ENCODE measurements at regions not wholly inside any gene's neighbourhood (a gene's known extent, or its start where the extent isn't known, plus 50 kb on each side); places are given as distances from the start of the nearest gene placed in this dataset.

DNA sequence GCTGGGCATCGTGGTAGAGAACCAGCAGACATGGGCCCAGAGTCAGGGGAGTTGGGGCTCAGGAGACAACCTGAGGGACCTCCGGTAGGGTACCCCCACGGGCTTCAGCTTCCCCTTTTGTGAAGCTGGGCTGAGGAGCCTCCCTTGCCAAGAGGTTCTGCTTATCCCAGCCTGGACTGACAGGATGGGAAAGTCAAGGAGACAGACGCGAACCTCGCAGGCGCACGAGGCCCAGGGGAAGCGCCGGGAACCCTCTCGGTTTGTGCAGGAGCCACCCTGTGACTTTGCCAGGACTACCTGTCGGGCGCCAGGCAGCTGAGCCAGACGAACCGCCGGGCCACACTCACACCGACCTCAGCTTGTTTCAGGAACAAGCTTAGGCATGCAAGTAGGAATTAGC, 566.1 kb downstream of the BRD1 start:
- no peaks in the 10 kb centered on the region for H3K36me3 ChIP-seq (ENCODE audit: insufficient read depth, low read length)
- DNase-seq (ENCODE audit: low read depth, low spot score) = no peak

DNA sequence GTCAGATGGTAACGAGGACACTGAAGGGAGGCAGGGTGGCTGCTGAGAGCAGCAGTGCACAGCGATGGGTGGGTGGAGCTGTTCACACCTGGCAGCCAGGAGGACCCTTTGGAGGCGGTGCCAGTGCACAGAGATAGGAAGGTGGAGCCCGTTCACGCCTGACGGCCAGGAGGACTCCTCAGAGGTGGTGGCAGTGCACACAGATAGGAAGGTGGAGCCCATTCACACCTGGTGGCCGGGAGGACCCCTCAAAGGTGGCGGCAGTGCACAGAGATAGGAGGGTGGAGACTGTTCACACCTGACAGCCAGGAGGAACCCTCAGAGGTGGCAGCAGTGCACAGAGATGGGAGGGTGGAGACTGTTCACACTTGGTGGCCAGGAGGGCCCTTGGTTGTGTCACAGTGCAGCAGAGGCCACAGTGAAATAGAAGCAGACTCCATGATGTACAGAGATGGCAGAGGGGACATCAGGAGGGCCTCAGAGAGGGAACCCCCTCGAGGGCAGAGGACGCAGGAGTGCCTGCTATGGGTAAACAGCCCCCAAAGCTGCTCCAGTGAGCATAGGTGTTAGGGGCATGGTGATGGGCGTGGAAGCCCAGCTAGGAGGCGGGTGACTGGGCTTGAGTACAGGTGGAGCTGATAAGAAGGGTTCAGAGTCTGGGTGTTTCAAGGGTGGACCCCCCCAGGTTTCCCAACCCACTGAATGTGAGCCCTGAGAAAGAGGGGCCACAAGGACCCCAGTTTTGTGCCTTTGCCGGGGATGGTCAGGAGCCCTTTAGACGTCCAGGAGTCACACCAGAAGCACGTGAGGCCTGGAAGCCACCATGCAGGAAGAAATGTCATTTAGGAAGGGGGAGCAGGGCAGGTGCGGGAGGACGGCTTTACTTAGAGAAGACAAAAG, 566.7 kb downstream of the BRD1 start:
- no peak for DNase-seq (ENCODE audit: low read depth, low spot score)
- Histone ChIP-seq H3K9me3 (ENCODE audit: low read depth, low read length) (no peaks in the 10 kb centered on the region), H3K27ac (no peak overlapping the region), H3K4me3 (no peak overlapping the region), H3K36me3 (ENCODE audit: insufficient read depth, low read length) (no peaks in the 10 kb centered on the region), H3K9ac (ENCODE audit: insufficient read length) (no peak overlapping the region)
- TF ChIP-seq POLR2AphosphoS5 (IDR thresholded peaks at IDR 0.05; ENCODE audit: borderline replicate concordance, low read depth, low read length) (no peak), FOXP2 (optimal IDR thresholded peaks at IDR 0.05; ENCODE audit: control extremely low read depth, extremely low read length, insufficient read depth) (no peak), EZH2 (IDR thresholded peaks at IDR 0.05) (no peak)

More for the DNA sequence above, 566.1 kb downstream of the BRD1 start:
- no peaks in the 10 kb centered on the region for H3K9me3 ChIP-seq (ENCODE audit: low read depth, low read length)
- no peak overlapping the region for H3K9ac ChIP-seq (ENCODE audit: insufficient read length)
- H3K27ac ChIP-seq = no peak overlapping the region
- H3K4me3 ChIP-seq = no peak overlapping the region
- TF ChIP-seq POLR2AphosphoS5 (IDR thresholded peaks at IDR 0.05; ENCODE audit: borderline replicate concordance, low read depth, low read length) (no peak), EZH2 (IDR thresholded peaks at IDR 0.05) (no peak), FOXP2 (optimal IDR thresholded peaks at IDR 0.05; ENCODE audit: control extremely low read depth, extremely low read length, insufficient read depth) (no peak)

DNA sequence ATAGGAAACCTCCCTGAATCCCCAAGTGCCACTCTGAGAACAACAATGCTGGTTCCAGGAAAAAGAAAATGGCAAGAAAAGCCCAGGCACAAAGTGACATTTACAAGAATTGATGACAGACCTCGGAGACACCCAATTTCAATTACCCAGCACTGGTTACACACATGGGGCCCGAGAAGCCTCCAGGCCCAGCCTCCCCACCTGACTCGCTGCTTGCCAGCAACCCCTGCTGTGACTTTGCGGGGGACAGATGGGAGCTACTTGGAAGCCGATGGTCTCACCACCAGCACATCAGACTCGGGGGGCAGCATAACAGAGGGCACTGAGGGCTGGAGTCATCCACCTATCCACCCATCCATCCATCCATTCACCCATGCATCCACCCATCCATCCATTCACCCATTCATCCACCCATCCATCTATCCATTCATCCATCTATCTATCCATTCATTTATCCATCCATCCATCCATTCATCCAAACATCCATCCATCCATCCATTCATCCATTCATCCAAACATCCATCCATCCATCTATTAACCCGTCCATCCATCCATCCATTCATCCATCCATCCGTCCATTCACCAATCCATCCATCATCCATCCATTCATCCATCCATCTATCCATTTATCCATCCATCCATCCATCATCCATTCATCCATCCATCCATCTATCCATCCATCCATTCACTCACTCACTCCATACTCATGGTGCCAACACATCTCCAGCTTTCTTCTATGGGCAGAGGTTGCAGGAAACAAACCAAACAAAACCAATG, 567.6 kb downstream of the BRD1 start:
- H3K27ac ChIP-seq = no peak overlapping the region
- H3K36me3 ChIP-seq (ENCODE audit: insufficient read depth, low read length) = no peaks in the 10 kb centered on the region
- no peaks in the 10 kb centered on the region for H3K9me3 ChIP-seq (ENCODE audit: low read depth, low read length)
- no peak overlapping the region for H3K9ac ChIP-seq (ENCODE audit: insufficient read length)
- DNase-seq (ENCODE audit: low read depth, low spot score) = no peak
- H3K4me3 ChIP-seq = no peak overlapping the region
- TF ChIP-seq EZH2 (IDR thresholded peaks at IDR 0.05) = no peak
- TF ChIP-seq FOXP2 (optimal IDR thresholded peaks at IDR 0.05; ENCODE audit: control extremely low read depth, extremely low read length, insufficient read depth) = no peak
- no peak for TF ChIP-seq POLR2AphosphoS5 (IDR thresholded peaks at IDR 0.05; ENCODE audit: borderline replicate concordance, low read depth, low read length)

DNA sequence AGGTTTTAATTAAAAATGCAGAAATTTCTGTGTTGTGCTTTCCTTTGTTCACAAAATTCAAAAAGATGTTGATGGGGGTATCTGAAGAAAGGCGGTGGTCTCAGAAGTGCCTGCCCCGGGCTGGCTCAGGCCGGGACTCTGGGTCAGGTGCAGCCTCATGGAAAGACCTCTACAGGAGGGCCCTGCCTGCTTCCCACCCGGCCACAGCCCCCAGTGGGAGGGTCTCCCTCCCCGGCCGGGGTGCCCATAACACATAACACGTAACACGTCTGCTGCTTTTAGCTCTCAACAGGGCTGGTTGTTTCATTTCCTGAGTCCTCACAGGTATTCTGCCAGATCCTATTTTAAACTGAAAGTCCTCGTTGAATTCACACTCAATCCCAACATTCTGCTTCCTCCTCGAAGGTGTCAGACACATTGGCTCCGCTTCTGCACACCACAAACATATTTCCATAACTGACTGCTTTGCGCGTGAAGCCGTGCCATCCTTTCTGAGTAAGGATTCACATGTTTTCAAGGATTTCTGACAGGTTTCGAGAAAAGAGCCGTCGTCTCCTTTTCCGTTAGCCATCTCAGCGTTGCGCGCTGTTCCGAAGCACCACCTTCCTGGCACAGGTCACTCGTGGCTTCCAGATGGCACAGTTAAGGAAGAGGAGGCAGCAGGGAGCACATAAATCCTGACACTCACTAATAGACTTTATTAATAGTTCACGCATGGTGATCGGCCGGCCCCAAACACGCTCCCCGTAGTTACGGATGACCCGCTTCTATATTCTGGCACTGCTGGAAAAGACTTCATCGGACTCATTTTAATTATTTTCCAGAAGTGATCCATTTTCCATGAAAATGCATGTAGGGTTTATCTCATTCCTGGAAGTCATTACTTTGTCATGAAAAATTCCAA, 569.3 kb downstream of the BRD1 start:
- Histone ChIP-seq H3K36me3 (ENCODE audit: insufficient read depth, low read length) (no peaks in the 10 kb centered on the region), H3K9ac (ENCODE audit: insufficient read length) (no peak overlapping the region), H3K27ac (no peak overlapping the region), H3K9me3 (ENCODE audit: low read depth, low read length) (no peaks in the 10 kb centered on the region), H3K4me3 (no peak overlapping the region)
- no peak for TF ChIP-seq POLR2AphosphoS5 (IDR thresholded peaks at IDR 0.05; ENCODE audit: borderline replicate concordance, low read depth, low read length)
- TF ChIP-seq FOXP2 (optimal IDR thresholded peaks at IDR 0.05; ENCODE audit: control extremely low read depth, extremely low read length, insufficient read depth) = no peak
- no peak for TF ChIP-seq EZH2 (IDR thresholded peaks at IDR 0.05)
- no peak for DNase-seq (ENCODE audit: low read depth, low spot score)

DNA sequence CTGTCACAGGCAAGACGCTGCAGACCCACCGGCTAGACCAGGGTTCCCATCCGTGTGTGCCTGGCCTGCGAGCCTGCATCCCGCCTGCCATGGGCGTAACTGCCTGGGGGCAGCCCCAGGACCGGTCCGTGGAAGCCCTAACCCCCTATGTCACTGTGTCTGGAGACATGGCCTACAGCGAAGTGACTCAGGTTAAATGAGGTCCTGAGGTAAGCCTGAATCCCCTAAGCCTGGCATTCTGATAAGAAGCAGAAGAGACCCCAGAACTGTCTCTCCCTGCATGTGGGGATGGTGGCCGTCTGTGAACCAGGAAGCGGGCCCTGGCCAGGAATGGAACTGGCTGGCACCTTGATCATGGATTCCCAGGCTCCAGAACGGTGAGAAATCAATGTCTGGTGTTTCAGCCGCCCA, 570.1 kb downstream of the BRD1 start:
- DNase-seq (ENCODE audit: low read depth, low spot score) = no peak
- no peak overlapping the region for H3K27ac ChIP-seq
- H3K9ac ChIP-seq (ENCODE audit: insufficient read length) = no peak overlapping the region
- TF ChIP-seq POLR2AphosphoS5 (IDR thresholded peaks at IDR 0.05; ENCODE audit: borderline replicate concordance, low read depth, low read length) (no peak), EZH2 (IDR thresholded peaks at IDR 0.05) (no peak), FOXP2 (optimal IDR thresholded peaks at IDR 0.05; ENCODE audit: control extremely low read depth, extremely low read length, insufficient read depth) (no peak)
- no peaks in the 10 kb centered on the region for H3K36me3 ChIP-seq (ENCODE audit: insufficient read depth, low read length)
- H3K9me3 ChIP-seq (ENCODE audit: low read depth, low read length) = no peaks in the 10 kb centered on the region
- H3K4me3 ChIP-seq = no peak overlapping the region

DNA sequence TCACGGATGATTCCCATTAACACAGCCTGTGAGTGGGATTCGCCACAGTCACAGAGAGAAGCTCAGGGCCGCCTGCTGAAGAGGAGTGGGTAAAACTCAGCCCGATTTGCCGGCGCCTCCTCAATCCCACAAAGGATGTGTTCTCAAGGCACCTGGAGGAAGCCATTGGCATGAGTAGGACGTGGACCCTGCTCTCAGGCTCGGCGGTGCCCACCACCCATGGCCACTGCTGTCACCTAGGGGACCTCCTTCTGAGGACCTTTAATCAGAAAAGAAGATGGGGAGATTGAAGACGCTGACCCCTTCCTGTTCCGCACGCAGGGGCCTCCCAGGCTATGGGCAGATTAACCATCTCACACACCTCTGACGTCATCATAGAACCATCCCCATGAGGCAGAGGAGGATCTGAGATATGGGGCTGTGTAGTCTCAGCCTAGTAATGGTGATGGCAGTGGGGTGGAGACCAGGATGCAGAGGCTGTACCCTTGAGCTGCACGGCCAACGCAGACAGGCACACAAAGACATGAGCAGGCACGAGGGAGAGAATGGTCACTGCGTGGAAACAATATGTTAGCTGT, 571.8 kb downstream of the BRD1 start:
- TF ChIP-seq EZH2 (IDR thresholded peaks at IDR 0.05) (no peak), POLR2AphosphoS5 (IDR thresholded peaks at IDR 0.05; ENCODE audit: borderline replicate concordance, low read depth, low read length) (no peak), FOXP2 (optimal IDR thresholded peaks at IDR 0.05; ENCODE audit: control extremely low read depth, extremely low read length, insufficient read depth) (no peak)
- no peak for DNase-seq (ENCODE audit: low read depth, low spot score)
- Histone ChIP-seq H3K27ac (no peak overlapping the region), H3K9me3 (ENCODE audit: low read depth, low read length) (no peaks in the 10 kb centered on the region), H3K9ac (ENCODE audit: insufficient read length) (no peak overlapping the region), H3K36me3 (ENCODE audit: insufficient read depth, low read length) (no peaks in the 10 kb centered on the region), H3K4me3 (no peak overlapping the region)

DNA sequence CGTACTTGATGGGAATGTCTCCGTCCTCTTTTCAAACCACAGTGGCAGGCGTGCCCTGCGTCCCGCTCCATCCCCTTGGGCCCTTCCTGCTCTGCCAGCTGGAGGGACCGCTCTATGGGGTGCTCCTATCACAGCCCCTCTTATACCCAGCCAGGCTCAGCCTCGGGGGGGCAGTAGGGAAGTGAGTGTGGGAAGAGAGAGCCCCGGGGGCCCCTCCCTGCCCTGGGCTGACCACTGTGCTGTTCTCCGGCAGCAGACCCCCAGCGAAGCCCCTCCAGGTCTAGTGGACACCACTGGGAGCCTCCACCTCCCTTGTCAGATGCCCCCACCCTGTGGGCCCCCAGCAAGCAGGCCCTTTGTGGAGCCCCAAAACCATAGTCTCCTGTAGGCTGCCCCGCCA, 572.5 kb downstream of the BRD1 start:
- Histone ChIP-seq H3K4me3 (no peak overlapping the region), H3K27ac (no peak overlapping the region), H3K9ac (ENCODE audit: insufficient read length) (no peak overlapping the region), H3K36me3 (ENCODE audit: insufficient read depth, low read length) (no peaks in the 10 kb centered on the region), H3K9me3 (ENCODE audit: low read depth, low read length) (no peaks in the 10 kb centered on the region)
- DNase-seq (ENCODE audit: low read depth, low spot score) = no peak
- TF ChIP-seq EZH2 (IDR thresholded peaks at IDR 0.05) (no peak), POLR2AphosphoS5 (IDR thresholded peaks at IDR 0.05; ENCODE audit: borderline replicate concordance, low read depth, low read length) (no peak), FOXP2 (optimal IDR thresholded peaks at IDR 0.05; ENCODE audit: control extremely low read depth, extremely low read length, insufficient read depth) (no peak)
